Tibial artery (tissue), 4 donors: ENCODE measurements at regions not wholly inside any gene's neighbourhood (a gene's known extent, or its start where the extent isn't known, plus 50 kb on each side); places are given as distances from the start of the nearest gene placed in this dataset.

ENCODE experiments used
- DNase-seq, 2 donors: peaks; one replicate each; pipeline ENCODE4 v3.0.0-alpha.2; 2019
- H3K27ac ChIP-seq, 2 donors: fragments of 200-600 bp; sonication (generic) in 1 of 2; 1 replicate in 1 of 2; 2 replicates in 1 of 2; pipeline ENCODE4 v1.5.1; 2018 to 2019; ENCODE audit warnings: mild to moderate bottlenecking in 1 of 2
- H3K27me3 ChIP-seq, 2 donors: fragments of 200-600 bp; sonication (generic) in 1 of 2; one replicate each; pipeline versions ENCODE4 v1.5.1 to v1.6.0; 2016 to 2019
- H3K36me3 ChIP-seq, 3 donors: fragments of 200-600 bp; sonication (generic) in 2 of 3; one replicate each; pipeline ENCODE4 v1.5.1; 2016 to 2019; ENCODE audit warnings: mild to moderate bottlenecking in 2 of 3
- H3K4me1 ChIP-seq, 4 donors: fragments of 200-600 bp; sonication (generic) in 2 of 4; 1 replicate in 3 of 4; 2 replicates in 1 of 4; pipeline ENCODE4 v1.5.1; 2016 to 2019
- H3K4me3 ChIP-seq, 2 donors: fragments of 200-600 bp; sonication (generic) in 1 of 2; 1 replicate in 1 of 2; 2 replicates in 1 of 2; pipeline ENCODE4 v1.5.1; 2018 to 2019; ENCODE audit warnings: mild to moderate bottlenecking in 2 of 2
- H3K9me3 ChIP-seq, 3 donors: fragments of 200-600 bp; sonication (generic) in 1 of 3; one replicate each; pipeline ENCODE4 v1.5.1; 2016 to 2019
- intact Hi-C: fragments of 100-400 bp; cut with DNase I; formaldehyde crosslinking; loops from one replicate; pipeline ENCODE4 v1.15.0; 2023; ENCODE audit warnings: low total_unique reads
- TF ChIP-seq, protein P1 (sequence below), 2 experiments: fragments of 200-600 bp in 1 of 2; fragments of 450-650 bp in 1 of 2; IDR thresholded peaks; one replicate each; pipeline ENCODE4 v1.5.1; 2017 to 2019; ENCODE audit warnings: antibody characterized with exemption in 2 of 2, mild to moderate bottlenecking in 1 of 2, moderate library complexity in 1 of 2

DNA sequence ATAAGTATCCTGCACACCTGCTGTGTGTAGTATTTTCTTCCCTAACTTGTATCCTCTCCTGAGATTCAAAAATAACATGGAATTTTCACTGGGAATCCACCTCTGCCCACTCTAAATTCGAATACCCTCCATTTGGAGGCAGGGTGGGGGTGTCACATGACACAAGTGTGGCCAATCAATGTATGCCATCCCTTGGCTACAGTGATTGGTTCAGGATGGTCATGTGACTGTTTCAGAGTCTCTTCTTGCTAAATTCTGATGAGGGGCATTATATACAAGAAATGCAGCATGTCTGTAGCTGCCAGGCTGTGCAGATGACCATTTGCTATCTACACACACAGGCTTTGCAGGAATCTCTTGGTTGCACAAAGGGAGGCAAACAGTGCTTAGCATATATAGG is 86.8 kb upstream of the TMEM132C start:
- H3K4me3 ChIP-seq: no peak overlapping the region
- H3K27me3 ChIP-seq: no peaks in the 10 kb centered on the region
- no peaks in the 10 kb centered on the region for H3K4me1 ChIP-seq
- TF ChIP-seq, protein P1, sequence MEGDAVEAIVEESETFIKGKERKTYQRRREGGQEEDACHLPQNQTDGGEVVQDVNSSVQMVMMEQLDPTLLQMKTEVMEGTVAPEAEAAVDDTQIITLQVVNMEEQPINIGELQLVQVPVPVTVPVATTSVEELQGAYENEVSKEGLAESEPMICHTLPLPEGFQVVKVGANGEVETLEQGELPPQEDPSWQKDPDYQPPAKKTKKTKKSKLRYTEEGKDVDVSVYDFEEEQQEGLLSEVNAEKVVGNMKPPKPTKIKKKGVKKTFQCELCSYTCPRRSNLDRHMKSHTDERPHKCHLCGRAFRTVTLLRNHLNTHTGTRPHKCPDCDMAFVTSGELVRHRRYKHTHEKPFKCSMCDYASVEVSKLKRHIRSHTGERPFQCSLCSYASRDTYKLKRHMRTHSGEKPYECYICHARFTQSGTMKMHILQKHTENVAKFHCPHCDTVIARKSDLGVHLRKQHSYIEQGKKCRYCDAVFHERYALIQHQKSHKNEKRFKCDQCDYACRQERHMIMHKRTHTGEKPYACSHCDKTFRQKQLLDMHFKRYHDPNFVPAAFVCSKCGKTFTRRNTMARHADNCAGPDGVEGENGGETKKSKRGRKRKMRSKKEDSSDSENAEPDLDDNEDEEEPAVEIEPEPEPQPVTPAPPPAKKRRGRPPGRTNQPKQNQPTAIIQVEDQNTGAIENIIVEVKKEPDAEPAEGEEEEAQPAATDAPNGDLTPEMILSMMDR (IDR thresholded peaks at IDR 0.05): no peak
- intact Hi-C loops: no loop called here
- no peak for DNase-seq
- no peak overlapping the region for H3K27ac ChIP-seq
- H3K36me3 ChIP-seq: no peaks in the 10 kb centered on the region
- H3K9me3 ChIP-seq: no peaks in the 10 kb centered on the region

DNA sequence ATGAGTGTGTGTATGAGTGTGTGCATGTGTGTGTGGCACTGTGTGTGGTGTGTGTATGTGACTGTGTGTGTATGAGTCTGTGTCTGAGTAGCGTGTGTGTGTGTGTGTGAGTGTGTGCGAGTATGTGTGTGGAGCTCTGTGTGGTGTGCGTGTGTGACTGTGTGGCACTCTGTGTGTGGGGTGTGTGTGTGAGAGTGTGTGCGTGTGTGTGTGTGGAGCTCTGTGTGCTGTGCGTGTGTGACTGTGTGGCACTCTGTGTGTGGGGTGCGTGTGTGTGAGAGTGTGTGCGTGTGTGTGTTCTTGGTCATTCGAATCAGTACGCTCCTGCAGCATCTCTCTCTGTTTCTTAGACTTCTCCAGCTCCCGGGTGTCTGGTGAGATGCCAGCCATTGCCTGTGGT is 76.9 kb upstream of the TMEM132C start:
- DNase-seq: no peak
- no peaks in the 10 kb centered on the region for H3K4me1 ChIP-seq
- intact Hi-C loops: no loop called here
- TF ChIP-seq, protein P1 (IDR thresholded peaks at IDR 0.05): no peak
- no peaks in the 10 kb centered on the region for H3K36me3 ChIP-seq
- no peaks in the 10 kb centered on the region for H3K9me3 ChIP-seq
- no peak overlapping the region for H3K27ac ChIP-seq
- H3K27me3 ChIP-seq: no peaks in the 10 kb centered on the region
- H3K4me3 ChIP-seq: no peak overlapping the region

DNA sequence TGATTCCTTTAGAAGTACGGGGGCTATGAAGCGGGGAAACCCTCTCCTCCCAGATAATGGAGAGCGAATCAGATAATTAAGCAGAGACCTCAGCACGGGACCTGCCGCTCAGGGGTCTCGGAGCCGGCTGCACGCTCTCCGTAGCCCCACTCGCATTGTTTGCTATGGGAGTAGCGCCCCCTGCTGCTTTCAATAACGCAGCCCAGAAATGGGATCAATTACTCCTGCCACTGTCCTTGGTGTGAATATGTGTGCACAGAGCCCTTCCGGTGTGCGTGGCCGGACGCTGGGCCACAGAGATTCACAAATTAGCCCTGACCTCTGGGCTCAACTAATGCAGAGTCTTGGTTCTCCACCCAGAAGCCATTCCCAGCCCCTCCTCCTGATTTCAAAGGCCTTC is 76.4 kb upstream of the TMEM132C start:
- Histone ChIP-seq H3K9me3 (no peaks in the 10 kb centered on the region), H3K4me3 (no peak overlapping the region), H3K27ac (no peak overlapping the region), H3K27me3 (no peaks in the 10 kb centered on the region), H3K36me3 (no peaks in the 10 kb centered on the region), H3K4me1 (no peaks in the 10 kb centered on the region)
- intact Hi-C loops: no loop called here
- TF ChIP-seq, protein P1 (IDR thresholded peaks at IDR 0.05): no peak
- DNase-seq: no peak

DNA sequence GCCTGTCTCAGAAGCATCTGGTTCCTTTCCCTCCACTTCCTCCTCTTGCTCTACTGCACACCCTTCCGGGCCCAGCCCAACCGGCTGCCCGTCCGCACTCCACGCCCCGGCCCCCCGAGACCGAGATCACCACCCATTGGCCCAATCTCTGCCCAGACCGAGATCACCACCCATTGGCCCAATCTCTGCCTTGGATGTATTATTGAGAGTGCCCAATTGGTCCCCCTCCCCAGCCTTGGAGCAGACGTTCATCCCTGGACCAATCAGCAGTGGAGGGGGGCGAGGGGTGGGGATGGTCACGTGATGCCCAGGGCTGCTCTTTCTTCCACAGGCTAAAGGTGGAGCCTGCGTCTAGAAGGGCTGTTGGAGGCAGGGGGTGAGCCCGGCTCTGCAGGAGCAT is 75.6 kb upstream of the TMEM132C start:
- no peak overlapping the region for H3K4me3 ChIP-seq
- intact Hi-C loops: no loop called here

DNA sequence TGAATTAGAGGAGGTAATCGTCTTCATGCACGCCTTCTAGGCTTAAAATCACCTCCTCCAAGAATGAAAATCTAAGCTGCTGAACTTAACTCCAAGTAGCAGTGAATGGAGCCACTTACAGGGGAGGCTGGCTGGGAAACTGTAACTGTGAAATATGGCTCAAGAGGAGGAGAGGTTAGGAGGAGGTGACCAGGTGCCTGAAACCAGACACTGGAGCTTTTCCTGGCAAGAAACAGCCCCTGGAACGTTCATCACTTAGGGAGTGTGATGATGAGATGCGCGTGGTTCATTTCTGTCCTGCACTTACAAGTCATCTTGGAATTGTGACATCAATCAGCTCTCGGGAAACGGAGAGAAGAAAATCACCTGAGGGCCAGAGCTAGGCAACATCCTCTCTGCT is 62.3 kb upstream of the TMEM132C start:
- no peak for DNase-seq
- H3K9me3 ChIP-seq: peaks cover 0 to 7% (median 0%) of the 10 kb centered on the region in 3 donors
- no peaks in the 10 kb centered on the region for H3K27me3 ChIP-seq
- TF ChIP-seq, protein P1 (IDR thresholded peaks at IDR 0.05): no peak
- H3K36me3 ChIP-seq: no peaks in the 10 kb centered on the region
- no peaks in the 10 kb centered on the region for H3K4me1 ChIP-seq
- H3K27ac ChIP-seq: no peak overlapping the region
- no peak overlapping the region for H3K4me3 ChIP-seq
- intact Hi-C loops: no loop called here

More for the DNA sequence above, 75.6 kb upstream of the TMEM132C start:
- H3K9me3 ChIP-seq: no peaks in the 10 kb centered on the region
- H3K27me3 ChIP-seq: no peaks in the 10 kb centered on the region
- DNase-seq: no peak
- H3K36me3 ChIP-seq: no peaks in the 10 kb centered on the region
- TF ChIP-seq, protein P1 (IDR thresholded peaks at IDR 0.05): no peak
- H3K27ac ChIP-seq: no peak overlapping the region
- no peaks in the 10 kb centered on the region for H3K4me1 ChIP-seq

DNA sequence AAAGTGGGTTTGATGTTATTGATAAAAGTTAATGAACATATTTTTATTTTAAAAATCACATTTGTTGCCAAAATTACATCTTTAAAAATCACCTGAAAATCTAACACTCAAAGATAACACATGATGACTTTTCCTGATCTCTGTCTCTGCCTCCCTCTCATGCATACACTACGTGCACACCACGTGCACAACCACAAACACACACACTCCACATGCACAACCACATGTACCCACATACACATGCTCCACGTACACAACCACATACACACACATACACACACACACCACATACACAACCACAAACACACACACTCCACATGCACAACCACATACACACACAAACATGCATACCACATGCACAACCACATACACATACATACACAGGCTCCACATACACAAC is 61.8 kb upstream of the TMEM132C start:
- no peaks in the 10 kb centered on the region for H3K36me3 ChIP-seq

More for the DNA sequence above, 61.8 kb upstream of the TMEM132C start:
- no peak for DNase-seq
- H3K4me3 ChIP-seq: no peak overlapping the region
- intact Hi-C loops: no loop called here
- no peaks in the 10 kb centered on the region for H3K27me3 ChIP-seq
- H3K4me1 ChIP-seq: no peaks in the 10 kb centered on the region
- TF ChIP-seq, protein P1 (IDR thresholded peaks at IDR 0.05): no peak
- H3K9me3 ChIP-seq: peaks cover 0 to 7% (median 0%) of the 10 kb centered on the region in 3 donors
- H3K27ac ChIP-seq: no peak overlapping the region
